SK-N-SH (cell line): ENCODE measurements at regions not wholly inside any gene's neighbourhood (a gene's known extent, or its start where the extent isn't known, plus 50 kb on each side); places are given as distances from the start of the nearest gene placed in this dataset.

Experiments used
- CTCF ChIA-PET: fragments of 300-600, 350-600 bp; formaldehyde crosslinking; extraction: SDS; loops from one replicate; lab custom pipeline; 2021; lab: Yijun Ruan, JAX
- POLR2A ChIA-PET: fragments of 350-600 bp; sonication (Branson Sonifier 250); formaldehyde crosslinking; extraction: SDS; loops from one replicate; lab custom pipeline; 2020; ENCODE audit warnings: antibody characterized with exemption, inconsistent platforms; lab: Yijun Ruan, JAX
- DNase-seq: peaks from one replicate; pipeline ENCODE4 v3.0.0; 2012
- H2AFZ ChIP-seq: fragments of 200-600 bp; sonication (generic); 2 replicates; pipeline ENCODE4 v1.8.1; 2016; ENCODE audit warnings: antibody characterized with exemption, mild to moderate bottlenecking, low read depth
- H3F3A ChIP-seq: fragments of 200-600 bp; sonication (generic); replicated peaks from 2 replicates; pipeline ENCODE3; 2016; ENCODE audit warnings: antibody characterized with exemption, mild to moderate bottlenecking; ENCODE audit not compliant: insufficient read depth
- H3K27ac ChIP-seq, 2 experiments: fragments of 200-500 bp in 1 of 2; fragments of 200-600 bp in 1 of 2; sonication (Bioruptor generic) in 1 of 2; sonication (generic), shearing (Covaris generic) in 1 of 2; 2 replicates each; pipeline versions ENCODE4 v1.5.1 to v1.6.1; 2014 to 2016; ENCODE audit warnings: low read depth in 2 of 2, inconsistent platforms in 1 of 2, low read length in 1 of 2, mild to moderate bottlenecking in 1 of 2, mixed read lengths in 1 of 2
- H3K27me3 ChIP-seq: fragments of 200-600 bp; sonication (generic), shearing (Covaris generic); 2 replicates; pipeline ENCODE4 v1.6.1; 2016; ENCODE audit warnings: mixed run types; ENCODE audit not compliant: insufficient read depth
- H3K36me3 ChIP-seq, 2 experiments: fragments of 200-500 bp in 1 of 2; fragments of 200-600 bp in 1 of 2; sonication (Bioruptor generic) in 1 of 2; sonication (generic) in 1 of 2; replicated peaks in 1 of 2; 2 replicates each; pipeline versions ENCODE3 to v1.5.1; 2014 to 2016; ENCODE audit warnings: low read length in 1 of 2, mild to moderate bottlenecking in 1 of 2; ENCODE audit not compliant: insufficient read depth in 2 of 2, control insufficient read depth in 1 of 2
- H3K4me1 ChIP-seq, 2 experiments: fragments of 200-500 bp in 1 of 2; fragments of 200-600 bp in 1 of 2; sonication (Bioruptor generic) in 1 of 2; sonication (generic), shearing (Covaris generic) in 1 of 2; 2 replicates each; pipeline versions ENCODE4 v1.5.1 to v1.6.1; 2014 to 2016; ENCODE audit warnings: low read depth in 1 of 2, low read length in 1 of 2, mixed run types in 1 of 2; ENCODE audit not compliant: insufficient read depth in 2 of 2, control insufficient read depth in 1 of 2
- H3K4me2 ChIP-seq: fragments of 200-600 bp; sonication (generic), shearing (Covaris generic); 2 replicates; pipeline ENCODE4 v1.6.1; 2017; ENCODE audit warnings: mixed run types
- H3K4me3 ChIP-seq, 2 experiments: fragments of 200-500 bp in 1 of 2; fragments of 200-600 bp in 1 of 2; sonication (Bioruptor generic) in 1 of 2; sonication (generic), shearing (Covaris generic) in 1 of 2; 2 replicates each; pipeline versions ENCODE4 v1.5.1 to v1.8.1; 2014 to 2016; ENCODE audit warnings: low read depth in 2 of 2, inconsistent platforms in 1 of 2, low read length in 1 of 2, mild to moderate bottlenecking in 1 of 2, mixed read lengths in 1 of 2, moderate library complexity in 1 of 2
- H3K79me2 ChIP-seq: fragments of 200-600 bp; sonication (generic); 2 replicates; pipeline ENCODE4 v1.8.1; 2017; ENCODE audit warnings: mild to moderate bottlenecking; ENCODE audit not compliant: insufficient read depth
- H3K9ac ChIP-seq: fragments of 200-600 bp; sonication (generic); 2 replicates; pipeline ENCODE4 v1.6.1; 2017; ENCODE audit warnings: mixed run types
- H3K9me2 ChIP-seq: fragments of 200-600 bp; sonication (generic); 2 replicates; pipeline ENCODE4 v1.6.1; 2017; ENCODE audit warnings: mixed run types
- H3K9me3 ChIP-seq: fragments of 200-600 bp; sonication (generic); 2 replicates; pipeline ENCODE4 v1.6.1; 2017; ENCODE audit warnings: mixed run types, mild to moderate bottlenecking, moderate library complexity
- H4K20me1 ChIP-seq: fragments of 200-600 bp; sonication (generic); 2 replicates; pipeline ENCODE4 v1.6.1; 2017; ENCODE audit warnings: mild to moderate bottlenecking, mixed run types; ENCODE audit not compliant: insufficient read depth
- EP300 ChIP-seq, 2 experiments: IDR thresholded peaks; 2 replicates each; pipeline versions ENCODE4 v1.4.0 to v1.6.1; 2012; ENCODE audit warnings: borderline replicate concordance in 1 of 2, low read depth in 1 of 2, low read length in 1 of 2
- FOSL2 ChIP-seq: IDR thresholded peaks from 2 replicates; pipeline ENCODE4 v1.4.0; 2012; ENCODE audit warnings: low read depth, mild to moderate bottlenecking, moderate library complexity, borderline replicate concordance
- GABPA ChIP-seq: IDR thresholded peaks from 2 replicates; pipeline ENCODE4 v1.4.0; 2012; ENCODE audit warnings: low read depth, mild to moderate bottlenecking
- IRF3 ChIP-seq: fragments of 150-350 bp; IDR thresholded peaks from 2 replicates; pipeline ENCODE4 v1.6.1; 2016; ENCODE audit warnings: mild to moderate bottlenecking, low read depth, low read length
- JUND ChIP-seq: IDR thresholded peaks from 2 replicates; pipeline ENCODE4 v1.4.0; 2012
- MEF2A ChIP-seq: IDR thresholded peaks from 2 replicates; pipeline ENCODE4 v1.4.0; 2012; ENCODE audit warnings: low read depth, borderline replicate concordance
- MXI1 ChIP-seq: IDR thresholded peaks from 2 replicates; pipeline ENCODE4 v1.6.1; 2012; ENCODE audit warnings: mild to moderate bottlenecking, low read depth, low read length, improper control_type of control experiment
- NFIC ChIP-seq: IDR thresholded peaks from 2 replicates; pipeline ENCODE4 v1.4.0; 2012; ENCODE audit warnings: borderline replicate concordance
- NRF1 ChIP-seq: IDR thresholded peaks from 2 replicates; pipeline ENCODE4 v1.6.1; 2012; ENCODE audit warnings: low read depth, mild to moderate bottlenecking, low read length
- POLR2AphosphoS5 ChIP-seq: IDR thresholded peaks from 2 replicates; pipeline ENCODE4 v1.6.1; 2012; ENCODE audit warnings: low read depth, low read length
- RAD21 ChIP-seq: IDR thresholded peaks from 2 replicates; pipeline ENCODE4 v1.6.1; 2012; ENCODE audit warnings: mild to moderate bottlenecking, low read length
- RCOR1 ChIP-seq: fragments of 150-350 bp; IDR thresholded peaks from 2 replicates; pipeline ENCODE4 v1.6.1; 2017; ENCODE audit warnings: antibody characterized with exemption, low read length
- REST ChIP-seq: IDR thresholded peaks from 2 replicates; pipeline ENCODE4 v1.6.1; 2012; ENCODE audit warnings: mild to moderate bottlenecking, low read depth, low read length, moderate library complexity
- RFX5 ChIP-seq: IDR thresholded peaks from 2 replicates; pipeline ENCODE4 v1.6.1; 2012; ENCODE audit warnings: mild to moderate bottlenecking, improper control_type of control experiment, low read length
- TEAD4 ChIP-seq: IDR thresholded peaks from 2 replicates; pipeline ENCODE4 v1.4.0; 2012; ENCODE audit warnings: mild to moderate bottlenecking, borderline replicate concordance; ENCODE audit not compliant: insufficient read depth
- YY1 ChIP-seq: IDR thresholded peaks from 2 replicates; pipeline ENCODE4 v1.4.0; 2012; ENCODE audit warnings: low read depth, mild to moderate bottlenecking
- WGBS: methylation state at CpG from one replicate; pipeline ENCODE4 v1.1.6; 2017; ENCODE audit warnings: low lambda C conversion rate; 5-methylcytosine and 5-hydroxymethylcytosine counted together
- TF ChIP-seq, protein P1 (sequence below): fragments of 200-600 bp; sonication (generic); IDR thresholded peaks from 2 replicates; pipeline ENCODE4 v1.6.1; 2017; ENCODE audit warnings: antibody characterized with exemption, mild to moderate bottlenecking, moderate library complexity
- TF ChIP-seq, protein P2 (sequence below): IDR thresholded peaks from 2 replicates; pipeline ENCODE4 v1.4.0; 2012; ENCODE audit warnings: low read depth, borderline replicate concordance
- TF ChIP-seq, protein P3 (sequence below): IDR thresholded peaks from 2 replicates; pipeline ENCODE4 v1.4.0; 2012; ENCODE audit warnings: low read depth, borderline replicate concordance
- TF ChIP-seq, protein P4 (sequence below): IDR thresholded peaks from 2 replicates; pipeline ENCODE4; 2012

GRCh38 chr4:183853548-183853940 is 51.6 kb upstream of the STOX2 start:
- Histone ChIP-seq H3F3A (no peaks in the 10 kb centered on the region), H3K4me3 (no peak overlapping the region), H3K9me2 (no peaks in the 10 kb centered on the region), H3K27ac (no peak overlapping the region; a peak in 1 of 4 replicates), H3K4me1 (peaks cover 0 to 10% of the 10 kb centered on the region in 2 experiments; a peak in 1 of 4 replicates), H3K9ac (no peak overlapping the region), H4K20me1 (no peaks in the 10 kb centered on the region), H3K36me3 (no peaks in the 10 kb centered on the region), H3K27me3 (peaks cover 6% of the 10 kb centered on the region), H3K79me2 (no peaks in the 10 kb centered on the region), H3K9me3 (no peaks in the 10 kb centered on the region), H2AFZ (no peak overlapping the region), H3K4me2 (no peak overlapping the region)
- ChIA-PET POLR2A (no interaction called here), CTCF (interaction anchor here (0.9 to 1.3 kb wide), 2 partner anchors 246 to 315 kb away, joined by 3 read pairs; no protein-coding TSS in a partner anchor)
- TF ChIP-seq FOSL2 (no peak), GABPA (no peak), MEF2A (no peak), REST (no peak), POLR2AphosphoS5 (no peak), MXI1 (no peak), IRF3 (no peak), EP300 (IDR thresholded peaks at IDR 0.05; ENCODE audit: borderline replicate concordance in 1 of 2, low read depth in 1 of 2, low read length in 1 of 2) (no peak), TEAD4 (no peak), RFX5 (no peak), NFIC (no peak), JUND (no peak), YY1 (no peak), RCOR1 (no peak), RAD21 (no peak), NRF1 (no peak)
- TF ChIP-seq, protein P1, sequence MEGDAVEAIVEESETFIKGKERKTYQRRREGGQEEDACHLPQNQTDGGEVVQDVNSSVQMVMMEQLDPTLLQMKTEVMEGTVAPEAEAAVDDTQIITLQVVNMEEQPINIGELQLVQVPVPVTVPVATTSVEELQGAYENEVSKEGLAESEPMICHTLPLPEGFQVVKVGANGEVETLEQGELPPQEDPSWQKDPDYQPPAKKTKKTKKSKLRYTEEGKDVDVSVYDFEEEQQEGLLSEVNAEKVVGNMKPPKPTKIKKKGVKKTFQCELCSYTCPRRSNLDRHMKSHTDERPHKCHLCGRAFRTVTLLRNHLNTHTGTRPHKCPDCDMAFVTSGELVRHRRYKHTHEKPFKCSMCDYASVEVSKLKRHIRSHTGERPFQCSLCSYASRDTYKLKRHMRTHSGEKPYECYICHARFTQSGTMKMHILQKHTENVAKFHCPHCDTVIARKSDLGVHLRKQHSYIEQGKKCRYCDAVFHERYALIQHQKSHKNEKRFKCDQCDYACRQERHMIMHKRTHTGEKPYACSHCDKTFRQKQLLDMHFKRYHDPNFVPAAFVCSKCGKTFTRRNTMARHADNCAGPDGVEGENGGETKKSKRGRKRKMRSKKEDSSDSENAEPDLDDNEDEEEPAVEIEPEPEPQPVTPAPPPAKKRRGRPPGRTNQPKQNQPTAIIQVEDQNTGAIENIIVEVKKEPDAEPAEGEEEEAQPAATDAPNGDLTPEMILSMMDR, result no peak
- TF ChIP-seq, protein P2, sequence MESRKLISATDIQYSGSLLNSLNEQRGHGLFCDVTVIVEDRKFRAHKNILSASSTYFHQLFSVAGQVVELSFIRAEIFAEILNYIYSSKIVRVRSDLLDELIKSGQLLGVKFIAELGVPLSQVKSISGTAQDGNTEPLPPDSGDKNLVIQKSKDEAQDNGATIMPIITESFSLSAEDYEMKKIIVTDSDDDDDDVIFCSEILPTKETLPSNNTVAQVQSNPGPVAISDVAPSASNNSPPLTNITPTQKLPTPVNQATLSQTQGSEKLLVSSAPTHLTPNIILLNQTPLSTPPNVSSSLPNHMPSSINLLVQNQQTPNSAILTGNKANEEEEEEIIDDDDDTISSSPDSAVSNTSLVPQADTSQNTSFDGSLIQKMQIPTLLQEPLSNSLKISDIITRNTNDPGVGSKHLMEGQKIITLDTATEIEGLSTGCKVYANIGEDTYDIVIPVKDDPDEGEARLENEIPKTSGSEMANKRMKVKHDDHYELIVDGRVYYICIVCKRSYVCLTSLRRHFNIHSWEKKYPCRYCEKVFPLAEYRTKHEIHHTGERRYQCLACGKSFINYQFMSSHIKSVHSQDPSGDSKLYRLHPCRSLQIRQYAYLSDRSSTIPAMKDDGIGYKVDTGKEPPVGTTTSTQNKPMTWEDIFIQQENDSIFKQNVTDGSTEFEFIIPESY, result no peak
- TF ChIP-seq, protein P3, sequence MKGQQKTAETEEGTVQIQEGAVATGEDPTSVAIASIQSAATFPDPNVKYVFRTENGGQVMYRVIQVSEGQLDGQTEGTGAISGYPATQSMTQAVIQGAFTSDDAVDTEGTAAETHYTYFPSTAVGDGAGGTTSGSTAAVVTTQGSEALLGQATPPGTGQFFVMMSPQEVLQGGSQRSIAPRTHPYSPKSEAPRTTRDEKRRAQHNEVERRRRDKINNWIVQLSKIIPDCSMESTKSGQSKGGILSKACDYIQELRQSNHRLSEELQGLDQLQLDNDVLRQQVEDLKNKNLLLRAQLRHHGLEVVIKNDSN, result no peak
- TF ChIP-seq, protein P4, sequence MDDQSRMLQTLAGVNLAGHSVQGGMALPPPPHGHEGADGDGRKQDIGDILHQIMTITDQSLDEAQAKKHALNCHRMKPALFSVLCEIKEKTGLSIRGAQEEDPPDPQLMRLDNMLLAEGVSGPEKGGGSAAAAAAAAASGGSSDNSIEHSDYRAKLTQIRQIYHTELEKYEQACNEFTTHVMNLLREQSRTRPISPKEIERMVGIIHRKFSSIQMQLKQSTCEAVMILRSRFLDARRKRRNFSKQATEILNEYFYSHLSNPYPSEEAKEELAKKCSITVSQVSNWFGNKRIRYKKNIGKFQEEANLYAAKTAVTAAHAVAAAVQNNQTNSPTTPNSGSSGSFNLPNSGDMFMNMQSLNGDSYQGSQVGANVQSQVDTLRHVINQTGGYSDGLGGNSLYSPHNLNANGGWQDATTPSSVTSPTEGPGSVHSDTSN, result no peak
- DNase-seq, result no peak
- WGBS, result 31% methylated on average over 5 of the region's 5 CpGs
